ENCODE measurements at regions not wholly inside any gene's neighbourhood (a gene's known extent, or its start where the extent isn't known, plus 50 kb on each side); places are given as distances from the start of the nearest gene placed in this dataset.

GRCh38 chr5:43994352-43994708 is 391.4 kb downstream of the NNT start:
- TF ChIP-seq POLR2AphosphoS5 (IDR thresholded peaks at IDR 0.05) (no peak), MXI1 (conservative IDR thresholded peaks at IDR 0.05; ENCODE audit: poor library complexity, severe bottlenecking) (no peak), EZH2 (IDR thresholded peaks at IDR 0.05; ENCODE audit: borderline replicate concordance, insufficient read depth, low read length, poor library complexity, severe bottlenecking) (no peak), EP300 (conservative IDR thresholded peaks at IDR 0.05; ENCODE audit: poor library complexity, severe bottlenecking) (no peak), REST (IDR thresholded peaks at IDR 0.05; ENCODE audit: borderline replicate concordance) (no peak), RAD21 (conservative IDR thresholded peaks at IDR 0.05) (no peak), TAF1 (IDR thresholded peaks at IDR 0.05; ENCODE audit: low read depth) (no peak), SMC3 (conservative IDR thresholded peaks at IDR 0.05; ENCODE audit: poor library complexity) (no peak)
- TF ChIP-seq, protein P1, sequence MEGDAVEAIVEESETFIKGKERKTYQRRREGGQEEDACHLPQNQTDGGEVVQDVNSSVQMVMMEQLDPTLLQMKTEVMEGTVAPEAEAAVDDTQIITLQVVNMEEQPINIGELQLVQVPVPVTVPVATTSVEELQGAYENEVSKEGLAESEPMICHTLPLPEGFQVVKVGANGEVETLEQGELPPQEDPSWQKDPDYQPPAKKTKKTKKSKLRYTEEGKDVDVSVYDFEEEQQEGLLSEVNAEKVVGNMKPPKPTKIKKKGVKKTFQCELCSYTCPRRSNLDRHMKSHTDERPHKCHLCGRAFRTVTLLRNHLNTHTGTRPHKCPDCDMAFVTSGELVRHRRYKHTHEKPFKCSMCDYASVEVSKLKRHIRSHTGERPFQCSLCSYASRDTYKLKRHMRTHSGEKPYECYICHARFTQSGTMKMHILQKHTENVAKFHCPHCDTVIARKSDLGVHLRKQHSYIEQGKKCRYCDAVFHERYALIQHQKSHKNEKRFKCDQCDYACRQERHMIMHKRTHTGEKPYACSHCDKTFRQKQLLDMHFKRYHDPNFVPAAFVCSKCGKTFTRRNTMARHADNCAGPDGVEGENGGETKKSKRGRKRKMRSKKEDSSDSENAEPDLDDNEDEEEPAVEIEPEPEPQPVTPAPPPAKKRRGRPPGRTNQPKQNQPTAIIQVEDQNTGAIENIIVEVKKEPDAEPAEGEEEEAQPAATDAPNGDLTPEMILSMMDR (IDR thresholded peaks at IDR 0.05; ENCODE audit: poor library complexity, severe bottlenecking) = no peak

All from neural cell (in vitro differentiated cells).